K562 (cell line): ENCODE measurements at regions not wholly inside any gene's neighbourhood (a gene's known extent, or its start where the extent isn't known, plus 50 kb on each side); places are given as distances from the start of the nearest gene placed in this dataset.

Source experiments
- ATAC-seq: fragments of 200-7000 bp; cut with Tn5 transposase; 3 replicates; pipeline ENCODE4 v1.9.1; 2020; ENCODE audit warnings: moderate library complexity
- BruUV-seq: library from RNA; stranded (reverse); fragments of 400-500 nt; replicated peaks from 2 replicates; lab custom pipeline; 2021; lab: Mats Ljungman, UMichigan
- CTCF ChIA-PET: fragments of 300-600 bp; formaldehyde crosslinking; extraction: SDS; loops from one replicate; lab custom pipeline; 2021; ENCODE audit warnings: low intra/inter-chr PET ratio; lab: Yijun Ruan, JAX
- POLR2A ChIA-PET: fragments of 300-600, 350-650 bp; sonication (Branson Sonifier 250); formaldehyde crosslinking; extraction: SDS; loops from one replicate; lab custom pipeline; 2021; ENCODE audit warnings: antibody characterized with exemption, inconsistent platforms; lab: Yijun Ruan, JAX
- DNase-seq, 4 experiments: peaks; one replicate each; pipeline versions ENCODE4 v3.0.0 to v3.0.0-alpha.2; 2011 to 2018; ENCODE audit warnings: low spot score in 3 of 4, mixed read lengths in 3 of 4; ENCODE audit errors: extremely low read depth in 1 of 4
- FAIRE-seq: peaks from 2 replicates; lab custom pipeline; 2011; peaks lifted over from hg19 to GRCh38; lab: Jason Lieb, UNC
- H2AFZ ChIP-seq: 2 replicates; pipeline ENCODE4 v1.6.0; 2011; ENCODE audit warnings: low read depth, low read length, control low read depth, inconsistent platforms
- H3K27ac ChIP-seq: fragments of 200-600 bp; 3 replicates; pipeline ENCODE4 v1.8.0; 2011; ENCODE audit warnings: low read depth, mild to moderate bottlenecking, control low read depth, inconsistent platforms, low read length, moderate library complexity, mixed read lengths; ENCODE audit errors: extremely low read depth
- H3K27me3 ChIP-seq, 2 experiments: fragments of 300-600 bp in 1 of 2; 2 replicates in 1 of 2; 3 replicates in 1 of 2; pipeline versions ENCODE4 v1.6.0 to v1.8.0; 2011; ENCODE audit warnings: inconsistent platforms in 2 of 2, low read length in 2 of 2, mild to moderate bottlenecking in 1 of 2, mixed read lengths in 1 of 2, moderate library complexity in 1 of 2; ENCODE audit not compliant: control insufficient read depth in 2 of 2, insufficient read depth in 2 of 2
- H3K36me3 ChIP-seq: fragments of 300-600 bp; 3 replicates; pipeline ENCODE4 v1.8.0; 2011; ENCODE audit warnings: mild to moderate bottlenecking, low read length, inconsistent platforms; ENCODE audit not compliant: control insufficient read depth, insufficient read depth
- H3K4me1 ChIP-seq, 2 experiments: fragments of 200-600 bp in 1 of 2; replicated peaks in 1 of 2; 2 replicates in 1 of 2; 3 replicates in 1 of 2; pipeline versions ENCODE4 v1.5.1 to v1.8.0; 2011; ENCODE audit warnings: inconsistent platforms in 2 of 2, low read length in 2 of 2, mild to moderate bottlenecking in 1 of 2, mixed read lengths in 1 of 2, moderate library complexity in 1 of 2; ENCODE audit not compliant: control insufficient read depth in 2 of 2, insufficient read depth in 2 of 2
- H3K4me2 ChIP-seq: 2 replicates; pipeline ENCODE4 v1.6.1; 2011; ENCODE audit warnings: low read length, control low read depth, inconsistent platforms, mixed read lengths; ENCODE audit not compliant: insufficient read depth
- H3K4me3 ChIP-seq: fragments of 200-600 bp; sonication (generic), shearing (Covaris generic); 2 replicates; pipeline ENCODE4 v1.5.1; 2016; ENCODE audit warnings: control low read depth, inconsistent platforms
- H3K79me2 ChIP-seq: fragments of 200-600 bp; 3 replicates; pipeline ENCODE4 v1.8.0; 2011; ENCODE audit warnings: low read length, inconsistent platforms; ENCODE audit not compliant: control insufficient read depth, insufficient read depth
- H3K9ac ChIP-seq, 2 experiments: 2 replicates each; pipeline versions ENCODE4 v1.6.0 to v1.6.1; 2011; ENCODE audit warnings: low read depth in 2 of 2, low read length in 2 of 2, control low read depth in 1 of 2, inconsistent platforms in 1 of 2, mild to moderate bottlenecking in 1 of 2, mixed read lengths in 1 of 2; ENCODE audit not compliant: insufficient read depth in 1 of 2
- H3K9me1 ChIP-seq: one replicate; pipeline ENCODE4 v1.6.0; 2011; ENCODE audit warnings: inconsistent platforms, mild to moderate bottlenecking, low read length, moderate library complexity; ENCODE audit not compliant: control insufficient read depth, insufficient read depth
- H3K9me3 ChIP-seq: replicated peaks from 2 replicates; pipeline ENCODE4 v1.5.1; 2011; ENCODE audit warnings: low read depth, low read length, inconsistent platforms; ENCODE audit not compliant: control insufficient read depth, insufficient read depth
- H4K20me1 ChIP-seq: replicated peaks from 2 replicates; pipeline ENCODE4 v1.6.1; 2011; ENCODE audit warnings: low read length, inconsistent platforms, mixed read lengths; ENCODE audit not compliant: control insufficient read depth, insufficient read depth
- CEBPZ ChIP-seq: fragments of 150-350 bp; IDR thresholded peaks from 2 replicates; pipeline ENCODE4 v1.6.1; 2014; ENCODE audit warnings: low read depth, mild to moderate bottlenecking, low read length, borderline replicate concordance
- FOS ChIP-seq: IDR thresholded peaks from 3 replicates; pipeline ENCODE4 v1.6.1; 2011; ENCODE audit not compliant: insufficient read length; ENCODE audit errors: extremely low read depth
- IFI16 ChIP-seq: fragments of 250-450 bp; sonication (Bioruptor Pico); IDR thresholded peaks from 2 replicates; pipeline ENCODE4 v2.1.2; 2022; ENCODE audit warnings: mild to moderate bottlenecking, inconsistent platforms
- PKNOX1 ChIP-seq: fragments of 450-650 bp; IDR thresholded peaks from 2 replicates; pipeline ENCODE4 v1.6.1; 2016
- PTBP1 ChIP-seq: fragments of 200-400 bp; formaldehyde crosslinking; IDR thresholded peaks from 2 replicates; pipeline ENCODE4 v1.6.1; 2017; ENCODE audit warnings: low read depth, low read length
- PYGO2 ChIP-seq: fragments of 450-650 bp; IDR thresholded peaks from 2 replicates; pipeline ENCODE4 v1.6.1; 2016; ENCODE audit warnings: mild to moderate bottlenecking, missing genetic modification characterization, moderate library complexity, missing compliant biosample characterization
- SAFB2 ChIP-seq: fragments of 200-400 bp; formaldehyde crosslinking; IDR thresholded peaks from 2 replicates; pipeline ENCODE4 v1.6.1; 2018; ENCODE audit warnings: borderline replicate concordance, low read length, low read depth, moderate library complexity; ENCODE audit not compliant: severe bottlenecking
- SP2 ChIP-seq: IDR thresholded peaks from 2 replicates; pipeline ENCODE4 v1.6.1; 2011; ENCODE audit warnings: mild to moderate bottlenecking, low read depth, low read length, moderate library complexity; ENCODE audit not compliant: poor library complexity, severe bottlenecking; ENCODE audit errors: extremely low read depth
- ZKSCAN3 ChIP-seq: fragments of 250-450 bp; sonication (Bioruptor Pico); IDR thresholded peaks from 2 replicates; pipeline ENCODE4 v1.4.0; 2020
- ZNF347 ChIP-seq: fragments of 450-650 bp; formaldehyde crosslinking; IDR thresholded peaks from 2 replicates; pipeline ENCODE4 v1.4.0; 2020; ENCODE audit warnings: low read depth, mild to moderate bottlenecking, moderate library complexity
- WGBS: fragments of 100-300 bp; shearing (Covaris generic); methylation state at CpG from one replicate; pipeline ENCODE4 v1.1.6; 2016; ENCODE audit warnings: low coverage, mixed read lengths; ENCODE audit not compliant: insufficient coverage; ENCODE audit errors: missing lambda C conversion rate; 5-methylcytosine and 5-hydroxymethylcytosine counted together
- in situ Hi-C: fragments of 300-500 bp; cut with MboI; formaldehyde crosslinking; loops from 4 replicates; pipeline ENCODE4 v1.15.0; 2018; ENCODE audit warnings: inconsistent platforms, mixed read lengths
- intact Hi-C: fragments of 100-400 bp; cut with micrococcal nuclease; formaldehyde crosslinking; loops from 2 replicates; pipeline ENCODE4 v1.14.2; 2022

GRCh38 chr15:31857194-31857593 is 173.1 kb upstream of the CHRNA7 start:
- 0% methylated on average over 6 of the region's 6 CpGs for WGBS
- no peaks in the 10 kb centered on the region for H3K4me1 ChIP-seq
- no peaks in the 10 kb centered on the region; a peak in 1 of 5 replicates for H3K27me3 ChIP-seq
- no peaks in the 10 kb centered on the region for H4K20me1 ChIP-seq
- no peak overlapping the region; the same call in 1 of the 2 replicates for H3K4me2 ChIP-seq
- ChIA-PET POLR2A (no interaction called here), CTCF (no interaction called here)
- no peak for ATAC-seq
- no TSS peak for BruUV-seq
- no peak for TF ChIP-seq SAFB2
- no peak for TF ChIP-seq SP2
- no peak for TF ChIP-seq CEBPZ
- TF ChIP-seq PTBP1, result no peak
- no peak for TF ChIP-seq ZNF347 (CRISPR knock-in tag)
- TF ChIP-seq ZKSCAN3 (CRISPR knock-in tag), result no peak
- no peak for TF ChIP-seq FOS
- no peak for TF ChIP-seq PKNOX1
- TF ChIP-seq PYGO2 (tag), result no peak
- TF ChIP-seq IFI16 (CRISPR knock-in tag), result no peak
- no peaks in the 10 kb centered on the region for H3K79me2 ChIP-seq
- in situ Hi-C loops (no loop called here), intact Hi-C loops (no loop called here)
- H3K4me3 ChIP-seq, result no peak overlapping the region
- no peak for DNase-seq
- no peak overlapping the region for H3K27ac ChIP-seq
- no peaks in the 10 kb centered on the region for H3K9me3 ChIP-seq
- FAIRE-seq, result no peak
- no peak overlapping the region for H2AFZ ChIP-seq
- H3K36me3 ChIP-seq, result no peaks in the 10 kb centered on the region
- no peaks in the 10 kb centered on the region for H3K9me1 ChIP-seq
- no peak overlapping the region; a peak in 1 of 4 replicates for H3K9ac ChIP-seq
